ENCODE measurements at regions not wholly inside any gene's neighbourhood (a gene's known extent, or its start where the extent isn't known, plus 50 kb on each side); places are given as distances from the start of the nearest gene placed in this dataset.

DNA sequence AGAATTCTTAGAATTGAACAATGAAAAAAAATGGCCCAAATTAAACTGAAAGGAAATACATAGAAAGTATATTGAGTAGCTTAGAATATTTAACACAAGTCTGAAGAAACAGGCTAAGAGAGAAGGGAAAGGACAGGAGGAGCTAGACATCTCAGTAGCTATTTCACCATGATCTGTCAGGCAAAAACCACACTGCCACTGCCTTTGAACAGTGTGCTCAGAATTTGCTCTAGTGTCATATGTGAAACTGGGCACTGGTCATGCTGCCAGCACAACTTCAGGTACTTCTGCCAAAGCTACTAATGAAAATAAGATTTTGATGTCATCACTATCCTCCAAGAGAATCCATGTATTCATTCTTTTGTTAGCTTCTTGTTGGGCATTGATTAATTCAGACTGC is 1280.8 kb upstream of the PCDH20 start:
- no peak for TF ChIP-seq POLR2A (IDR thresholded peaks at IDR 0.05)
- TF ChIP-seq, protein P1, sequence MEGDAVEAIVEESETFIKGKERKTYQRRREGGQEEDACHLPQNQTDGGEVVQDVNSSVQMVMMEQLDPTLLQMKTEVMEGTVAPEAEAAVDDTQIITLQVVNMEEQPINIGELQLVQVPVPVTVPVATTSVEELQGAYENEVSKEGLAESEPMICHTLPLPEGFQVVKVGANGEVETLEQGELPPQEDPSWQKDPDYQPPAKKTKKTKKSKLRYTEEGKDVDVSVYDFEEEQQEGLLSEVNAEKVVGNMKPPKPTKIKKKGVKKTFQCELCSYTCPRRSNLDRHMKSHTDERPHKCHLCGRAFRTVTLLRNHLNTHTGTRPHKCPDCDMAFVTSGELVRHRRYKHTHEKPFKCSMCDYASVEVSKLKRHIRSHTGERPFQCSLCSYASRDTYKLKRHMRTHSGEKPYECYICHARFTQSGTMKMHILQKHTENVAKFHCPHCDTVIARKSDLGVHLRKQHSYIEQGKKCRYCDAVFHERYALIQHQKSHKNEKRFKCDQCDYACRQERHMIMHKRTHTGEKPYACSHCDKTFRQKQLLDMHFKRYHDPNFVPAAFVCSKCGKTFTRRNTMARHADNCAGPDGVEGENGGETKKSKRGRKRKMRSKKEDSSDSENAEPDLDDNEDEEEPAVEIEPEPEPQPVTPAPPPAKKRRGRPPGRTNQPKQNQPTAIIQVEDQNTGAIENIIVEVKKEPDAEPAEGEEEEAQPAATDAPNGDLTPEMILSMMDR (IDR thresholded peaks at IDR 0.05), result no peak
